Stimulated activated CD4-positive, alpha-beta T cell treated with anti-CD3 and anti-CD28 coated beads, Interleukin-4, amount 100 ng/mL, for 24 hours (primary cell): ENCODE measurements at regions not wholly inside any gene's neighbourhood (a gene's known extent, or its start where the extent isn't known, plus 50 kb on each side); places are given as distances from the start of the nearest gene placed in this dataset.

Experiments used
- DNase-seq: peaks from one replicate; pipeline ENCODE4 v3.0.0-alpha.2; 2020

DNA sequence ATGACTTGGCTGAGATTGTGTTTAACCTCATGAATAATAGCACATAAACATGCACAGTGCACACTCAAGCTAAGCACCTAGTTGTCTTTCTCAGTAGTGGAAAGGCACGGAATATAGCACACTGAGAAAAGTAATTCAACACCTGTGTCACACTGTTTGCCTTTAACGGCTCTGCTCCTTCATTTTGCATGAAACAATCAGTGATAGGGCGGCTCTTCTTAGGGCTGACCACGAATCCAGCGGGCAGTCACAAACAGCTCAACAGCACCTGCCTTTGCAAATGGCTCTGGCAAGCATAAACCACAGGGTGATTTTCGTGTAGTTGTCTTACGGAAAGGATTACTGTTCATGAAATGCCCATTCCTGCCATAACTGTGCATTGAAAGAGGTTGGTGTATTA lies 954.0 kb upstream of the TENM3 start:
- DNase-seq, result no peak

DNA sequence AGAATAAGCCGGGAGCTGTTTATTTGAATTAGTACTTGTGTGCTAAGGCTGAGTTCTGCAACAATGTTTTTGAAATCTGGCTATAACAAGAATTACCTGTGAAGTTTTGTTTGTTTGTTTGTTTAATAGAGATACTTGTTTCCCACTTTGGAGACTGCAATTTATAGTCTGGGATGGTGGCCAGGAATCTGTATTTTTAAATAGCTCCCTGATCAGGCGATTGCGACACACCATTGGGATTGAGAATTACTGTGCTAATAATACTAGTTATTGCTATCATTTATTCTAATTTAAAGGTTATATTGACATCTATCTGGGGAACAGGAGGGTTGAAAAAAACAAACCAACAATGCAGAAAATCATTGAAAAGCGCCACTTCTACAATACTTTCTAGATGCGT lies 951.6 kb upstream of the TENM3 start:
- DNase-seq, result no peak

DNA sequence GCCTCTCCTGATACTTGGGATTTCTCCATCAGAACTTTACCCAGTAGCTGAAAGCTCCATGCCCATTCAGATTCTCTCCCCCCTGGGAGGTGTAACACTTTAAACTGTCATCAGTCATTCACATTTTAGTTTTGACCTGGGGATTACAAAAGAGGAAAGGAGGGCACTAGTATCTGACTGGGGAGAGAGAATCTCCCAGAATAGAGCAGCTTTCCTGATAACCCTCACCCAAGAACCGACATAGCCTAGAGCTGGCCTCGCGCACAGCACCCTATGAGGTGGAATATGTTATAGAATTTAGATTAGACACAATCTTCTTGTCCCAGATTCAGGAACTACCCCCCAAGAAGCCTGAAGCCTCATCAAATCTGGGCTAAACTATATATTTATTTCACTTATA lies 950.2 kb upstream of the TENM3 start:
- no peak for DNase-seq

DNA sequence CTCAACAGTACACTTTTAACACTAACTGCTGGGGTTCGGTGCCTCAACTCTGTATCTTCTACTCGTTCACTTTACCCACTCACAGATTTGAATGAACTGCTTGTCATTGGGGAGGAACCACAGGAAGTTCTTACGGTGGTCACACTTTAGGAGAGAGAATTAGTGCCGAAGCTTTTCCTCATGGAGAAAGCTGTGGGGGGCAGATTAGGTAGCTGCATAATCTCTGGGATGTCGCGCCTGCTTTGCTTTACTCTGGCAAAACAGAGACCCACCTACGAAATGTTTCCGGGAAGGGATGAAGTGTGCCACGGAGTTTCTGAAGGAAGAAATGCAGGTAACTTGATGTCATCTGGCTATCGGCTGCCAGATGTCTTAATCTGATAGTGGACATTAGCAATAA lies 949.7 kb upstream of the TENM3 start:
- no peak for DNase-seq

DNA sequence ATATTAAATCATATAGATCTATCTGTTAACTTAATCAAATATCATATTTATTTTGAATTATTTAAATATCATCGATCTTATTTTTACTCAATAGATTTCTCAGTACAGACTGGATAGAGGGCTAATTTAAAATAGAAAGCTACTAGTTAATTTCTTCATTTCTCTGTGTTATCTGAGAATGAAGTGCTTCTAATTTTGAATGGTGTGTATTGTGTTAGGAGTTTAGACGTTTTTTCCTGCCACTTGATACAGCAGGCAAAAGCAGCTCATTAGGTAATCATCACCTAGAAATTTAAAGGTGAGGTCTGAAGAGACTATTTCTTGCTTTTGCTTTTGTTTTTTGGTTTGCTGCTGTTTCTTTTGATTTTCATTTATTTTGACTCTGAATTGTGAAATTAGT lies 948.8 kb upstream of the TENM3 start:
- DNase-seq, result no peak

DNA sequence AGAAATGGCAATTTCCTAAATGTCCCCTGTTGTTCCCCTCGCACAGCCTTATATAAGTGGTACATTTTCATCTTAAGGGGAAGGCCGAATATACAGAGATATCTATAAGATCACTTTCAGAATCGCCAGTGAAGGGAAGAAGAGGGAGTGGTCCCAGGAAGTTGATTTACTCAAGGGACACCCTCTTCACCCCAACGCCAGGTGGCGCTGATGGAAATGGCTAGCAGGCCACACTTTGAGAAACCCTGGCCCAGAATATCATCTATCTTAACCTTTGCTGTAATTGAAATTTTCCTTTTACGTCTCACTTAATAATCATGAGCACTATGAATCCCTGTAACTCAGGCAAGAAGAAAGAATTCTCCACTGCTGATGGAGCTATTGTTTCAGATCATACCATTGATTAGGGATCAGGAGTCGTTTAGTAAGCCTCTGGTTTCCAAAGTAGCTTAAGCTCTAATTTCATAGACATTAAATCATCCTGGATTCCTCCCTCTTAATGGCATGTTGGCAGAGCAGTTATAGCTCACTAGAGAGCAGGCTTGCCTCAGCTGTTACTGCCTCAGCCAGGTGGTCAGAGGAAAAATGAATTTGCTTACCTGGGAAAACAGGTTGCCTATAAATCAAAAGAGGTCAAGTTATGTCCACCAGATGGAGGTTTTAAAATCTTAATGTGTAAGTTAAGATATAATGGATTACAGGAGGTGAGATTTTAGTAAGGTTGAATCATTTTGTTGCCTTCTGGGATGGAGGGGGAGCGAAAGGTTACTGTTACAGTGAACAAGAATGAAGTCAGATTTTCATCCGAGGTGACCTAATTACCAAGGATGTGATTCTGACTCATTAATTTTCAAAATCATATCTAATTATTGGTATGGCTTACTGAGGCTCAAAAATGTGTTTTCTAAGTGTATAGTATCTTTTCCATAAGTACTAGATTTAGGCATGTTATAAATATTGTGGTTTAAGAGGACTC lies 941.2 kb upstream of the TENM3 start:
- no peak for DNase-seq

DNA sequence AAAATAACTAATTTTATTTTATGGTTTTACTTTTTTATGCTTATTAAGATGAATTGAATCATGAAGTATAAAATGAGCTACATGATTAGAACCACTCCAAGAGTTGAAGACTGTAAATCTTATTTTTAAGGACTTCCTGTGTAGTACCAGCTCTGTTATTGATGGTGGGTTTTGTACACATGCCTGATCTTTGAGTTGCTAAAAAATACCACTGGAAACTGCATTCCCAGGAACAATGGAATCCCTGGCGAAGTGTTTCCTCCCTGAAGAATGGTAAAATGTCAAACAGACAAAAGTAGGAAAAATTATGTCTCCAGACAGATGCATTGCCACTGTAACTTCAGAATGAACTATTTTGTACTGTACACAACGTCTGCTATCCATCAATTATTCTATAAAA lies 935.4 kb upstream of the TENM3 start:
- no peak for DNase-seq

DNA sequence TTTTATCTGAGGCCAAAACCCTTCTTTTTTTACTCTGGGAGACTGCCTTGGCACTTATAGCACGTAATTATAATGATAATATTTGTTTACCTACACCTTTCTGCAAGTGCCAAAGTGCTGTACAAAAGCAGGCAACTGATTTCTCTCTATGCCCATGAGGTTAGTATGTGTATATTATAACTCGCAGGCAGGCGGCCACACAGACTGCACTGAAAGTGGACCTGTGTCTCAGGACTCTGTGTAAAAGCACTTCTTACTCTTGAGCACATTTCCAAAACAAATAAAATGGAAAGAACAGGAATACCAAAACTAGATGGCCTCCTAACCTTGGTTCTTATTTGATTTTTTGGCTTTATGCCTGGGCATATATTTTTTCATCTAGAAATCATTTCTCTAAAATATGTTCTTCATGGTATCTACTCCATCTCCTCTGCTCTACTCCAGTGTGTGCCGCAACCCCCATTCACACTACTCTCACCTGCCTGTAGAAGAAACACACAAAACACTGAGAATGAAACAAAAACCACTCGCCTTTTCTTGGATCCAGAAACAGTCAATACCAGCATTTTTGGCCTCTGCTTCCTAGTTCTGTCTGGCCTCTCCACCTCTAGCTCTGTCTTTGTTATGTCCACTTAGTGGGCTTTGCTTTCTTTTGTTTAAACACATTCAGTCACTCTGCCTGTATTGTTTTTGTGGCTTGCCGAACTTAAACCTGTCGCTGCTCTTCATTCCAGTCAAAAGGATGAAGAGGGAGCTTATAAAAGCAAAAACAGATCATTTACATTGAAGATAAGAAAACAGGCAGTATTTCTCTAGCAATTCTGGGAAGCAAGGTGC lies 934.5 kb upstream of the TENM3 start:
- DNase-seq, result no peak

DNA sequence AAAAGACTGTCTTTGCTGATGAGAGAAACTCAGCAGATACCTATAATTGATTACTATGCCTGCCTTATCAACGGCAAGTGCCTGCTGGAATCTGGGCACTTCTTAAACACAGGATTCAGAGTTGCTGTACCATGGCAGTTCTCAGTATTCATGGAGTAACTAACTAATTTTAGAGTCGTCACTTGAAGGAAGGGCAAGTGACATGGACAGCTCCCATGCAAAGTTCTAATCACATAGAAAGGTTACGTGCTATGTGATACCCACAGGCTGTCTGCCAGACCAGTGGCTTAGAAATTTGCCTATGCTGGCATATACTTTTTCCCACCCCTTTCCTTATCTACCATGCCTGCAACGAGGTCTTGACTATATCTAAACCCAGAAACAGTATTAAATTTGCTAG lies 931.1 kb upstream of the TENM3 start:
- no peak for DNase-seq

DNA sequence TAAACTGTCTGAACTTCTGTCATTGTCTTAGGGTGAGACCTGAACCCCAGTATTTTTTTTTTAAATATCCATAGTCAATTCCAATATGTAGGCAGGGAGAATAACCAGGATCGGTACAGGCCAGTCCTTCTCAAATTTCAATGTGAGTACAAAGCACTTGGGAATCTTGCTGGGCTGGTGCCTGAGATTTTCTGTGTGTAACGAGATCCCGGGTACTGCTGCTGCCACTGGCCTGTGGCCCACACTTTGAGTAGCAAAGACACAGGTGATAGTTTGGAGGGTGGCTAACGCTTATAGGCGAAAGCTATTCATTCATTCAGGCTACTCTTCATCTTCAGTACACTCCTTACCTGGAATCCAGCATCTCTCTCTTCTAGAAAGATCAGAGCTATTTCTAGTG lies 923.6 kb upstream of the TENM3 start:
- DNase-seq, result no peak

DNA sequence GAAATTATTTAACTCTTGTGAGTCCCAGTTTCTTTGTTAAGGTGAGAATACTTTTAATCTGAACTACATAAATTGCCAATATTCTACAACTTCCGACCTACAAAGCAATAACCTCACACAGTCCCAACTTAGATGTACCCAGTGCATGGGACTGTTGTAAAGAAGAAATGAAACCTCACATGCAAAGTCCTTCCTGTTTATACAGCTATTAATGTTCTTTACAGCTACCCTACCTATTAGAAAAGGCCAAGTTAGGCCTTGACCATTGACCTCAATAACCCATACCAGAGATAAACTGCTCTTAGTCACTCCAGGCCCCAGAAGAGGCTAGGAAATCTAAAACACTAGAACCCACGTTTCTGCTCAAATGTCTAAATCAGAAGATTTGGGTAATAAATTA lies 920.1 kb upstream of the TENM3 start:
- no peak for DNase-seq

DNA sequence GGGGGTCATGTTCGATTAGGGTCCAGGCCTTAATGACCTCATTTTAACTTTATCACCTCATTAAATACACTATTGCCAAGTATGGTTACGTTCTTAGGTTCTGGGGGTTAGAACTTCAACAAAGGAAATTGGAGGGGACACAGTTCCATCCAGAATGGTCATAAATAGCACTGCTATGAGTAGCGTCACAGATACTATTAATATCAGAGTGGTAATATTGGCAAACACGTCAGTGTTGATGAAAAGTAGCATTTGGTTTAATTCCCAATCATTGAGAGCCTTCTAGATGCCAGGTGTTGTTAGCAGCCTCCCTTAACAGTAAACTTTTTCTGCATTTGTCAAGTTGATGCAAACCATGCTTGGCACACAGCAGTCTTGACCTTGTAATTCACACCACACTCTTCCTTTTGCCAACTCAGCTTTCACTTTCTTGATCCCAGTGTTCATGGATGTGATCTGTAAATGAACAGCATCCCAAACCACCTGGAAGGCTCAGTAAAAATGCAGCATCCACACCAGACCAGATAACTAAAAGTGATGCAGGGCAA lies 912.5 kb upstream of the TENM3 start:
- no peak for DNase-seq

DNA sequence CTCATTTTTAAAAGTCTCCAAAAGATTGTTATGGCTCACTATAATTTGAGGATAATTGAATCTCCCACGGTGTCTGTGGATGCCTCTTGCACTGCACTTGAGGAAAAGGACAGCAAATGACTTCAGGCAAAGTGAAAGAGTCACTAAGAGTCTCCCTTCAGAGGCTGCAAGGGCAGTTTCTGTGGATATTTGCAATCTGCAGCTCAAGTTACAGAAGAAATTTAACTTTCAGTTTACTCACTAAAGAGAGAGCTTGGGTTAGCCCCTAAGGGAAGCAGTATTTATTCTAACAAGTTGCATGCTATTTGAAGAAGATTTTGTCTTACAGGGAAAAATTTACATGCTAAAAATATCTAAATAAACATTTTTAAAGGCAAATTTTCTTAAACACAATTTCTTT lies 912.0 kb upstream of the TENM3 start:
- DNase-seq, result no peak

DNA sequence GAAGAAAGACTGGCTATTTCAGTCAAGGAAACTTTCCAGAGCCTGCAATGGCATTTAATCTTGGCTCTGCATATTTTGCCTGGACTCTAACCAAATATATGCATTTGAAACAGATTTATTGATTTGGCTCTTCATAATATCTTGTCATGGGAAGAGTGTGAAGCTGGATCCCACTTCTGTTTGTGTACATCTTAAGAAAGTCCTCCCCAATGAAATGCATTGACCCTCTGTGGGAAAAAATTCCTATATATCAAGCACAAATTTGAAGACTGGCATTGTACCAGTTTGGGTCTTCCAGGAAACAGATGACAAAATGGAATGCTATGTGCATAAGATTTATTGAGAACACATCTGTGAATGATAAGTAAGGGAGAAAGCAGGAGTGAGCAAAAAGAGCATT lies 897.3 kb upstream of the TENM3 start:
- DNase-seq, result no peak

DNA sequence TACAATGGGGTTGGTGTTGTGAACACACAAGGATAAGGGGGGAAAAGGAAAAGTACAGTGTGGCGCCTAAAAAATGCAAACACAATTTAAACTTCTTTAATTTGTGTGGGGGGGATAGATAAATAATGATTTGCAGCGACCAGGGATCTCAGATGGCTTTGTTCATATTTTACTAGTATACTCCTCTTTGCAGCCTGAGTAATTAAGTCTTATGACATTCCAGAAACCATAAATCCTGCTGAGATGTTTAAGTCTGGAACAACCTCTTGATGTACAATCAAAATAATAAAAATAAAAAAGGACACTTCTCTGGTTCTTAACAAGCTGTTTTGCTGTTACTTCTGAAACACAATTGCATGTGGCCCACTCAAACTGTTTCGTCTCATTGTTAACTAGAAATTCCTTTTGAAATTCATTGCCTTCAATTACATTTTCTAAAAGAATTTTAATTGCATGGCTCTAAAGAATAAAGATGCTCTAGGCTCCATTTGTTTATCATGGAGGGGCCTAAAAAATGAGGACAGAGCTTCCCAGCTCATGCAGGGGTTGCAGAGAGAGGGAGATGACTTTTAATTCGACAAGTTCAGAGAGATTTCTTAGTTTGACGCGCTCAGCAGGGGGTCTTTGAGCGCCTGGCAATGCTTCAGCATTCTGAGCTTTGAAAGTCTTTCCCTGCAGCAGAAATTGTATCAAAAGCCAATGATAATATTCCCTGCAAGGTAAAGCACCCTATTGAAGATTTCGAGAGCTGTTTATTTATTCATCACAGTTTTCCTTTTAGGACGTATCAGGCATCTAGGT lies 892.4 kb upstream of the TENM3 start:
- no peak for DNase-seq

DNA sequence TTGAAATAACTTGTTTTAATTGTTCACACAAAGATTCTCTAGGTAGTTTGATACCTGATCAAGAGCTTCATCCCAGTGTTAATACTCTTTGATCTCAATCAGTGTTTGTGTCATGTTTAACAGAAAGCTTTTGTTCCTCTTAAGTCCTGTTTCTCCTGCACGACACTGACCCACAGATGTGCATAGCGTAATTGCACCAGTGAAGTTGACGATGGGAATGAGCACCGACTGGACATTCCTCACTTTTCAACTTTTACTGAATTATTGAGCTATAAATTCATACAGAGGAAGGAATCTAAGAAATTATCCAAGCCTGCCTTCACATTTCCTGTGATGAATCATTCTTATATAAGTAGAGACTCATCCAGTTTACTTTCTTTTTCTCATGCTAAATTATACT lies 878.7 kb upstream of the TENM3 start:
- DNase-seq, result no peak

DNA sequence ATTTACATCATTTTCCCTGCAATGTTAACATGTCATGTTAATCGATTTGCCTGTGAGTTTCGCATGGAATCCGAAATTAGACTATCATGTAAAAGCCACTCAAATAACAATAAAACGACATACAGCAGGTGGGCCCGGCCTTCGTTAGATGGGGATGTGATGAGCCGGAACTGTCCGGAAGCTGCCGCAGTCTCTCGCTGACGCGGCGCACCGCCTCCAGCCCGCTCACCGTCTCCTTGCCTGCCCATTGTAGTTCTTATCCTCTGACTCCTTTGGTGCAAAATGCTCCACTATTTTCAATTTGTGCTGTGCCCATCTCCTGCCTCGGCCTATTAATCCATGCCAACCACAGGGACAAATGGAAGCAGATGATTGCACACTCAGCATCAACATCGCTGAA lies 877.5 kb upstream of the TENM3 start:
- no peak for DNase-seq

DNA sequence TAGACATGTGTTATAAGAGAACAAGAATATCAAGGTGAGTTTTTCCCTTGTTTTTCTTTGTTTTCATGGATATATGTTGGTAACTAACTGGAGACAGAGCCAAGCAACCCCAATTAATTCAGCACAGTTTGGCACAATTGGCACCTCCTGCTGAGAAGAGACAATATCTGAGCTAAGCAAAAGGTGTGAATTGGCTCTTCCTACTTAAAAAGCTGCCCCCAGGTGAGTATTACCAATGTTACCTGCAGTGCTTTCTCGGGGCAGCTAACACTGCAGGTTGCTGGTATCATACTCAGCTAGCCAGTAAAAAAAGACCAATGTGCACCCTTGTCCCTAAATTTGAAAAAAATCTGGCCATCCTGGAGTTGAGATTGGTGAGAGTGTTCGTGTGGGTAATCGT lies 871.2 kb upstream of the TENM3 start:
- no peak for DNase-seq

DNA sequence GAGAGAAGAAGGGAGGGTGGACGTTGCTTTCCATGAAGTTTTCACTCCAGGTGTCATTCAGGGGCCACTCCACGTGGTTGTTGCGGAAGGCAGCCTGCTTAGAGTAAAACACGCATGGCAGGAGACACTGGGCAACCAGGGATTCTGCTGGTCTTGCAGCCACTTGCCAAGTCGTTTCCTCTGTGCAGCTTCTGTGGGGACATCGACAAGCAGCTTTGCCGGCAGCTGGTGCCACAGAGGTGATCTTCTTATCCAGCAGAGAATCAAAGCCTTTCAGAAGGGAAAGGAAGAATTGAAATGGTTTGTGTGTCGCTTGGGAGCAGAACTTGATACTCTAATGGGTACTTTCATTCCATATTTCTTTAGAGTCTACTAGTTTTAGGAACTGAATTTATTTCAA lies 867.1 kb upstream of the TENM3 start:
- DNase-seq, result no peak

DNA sequence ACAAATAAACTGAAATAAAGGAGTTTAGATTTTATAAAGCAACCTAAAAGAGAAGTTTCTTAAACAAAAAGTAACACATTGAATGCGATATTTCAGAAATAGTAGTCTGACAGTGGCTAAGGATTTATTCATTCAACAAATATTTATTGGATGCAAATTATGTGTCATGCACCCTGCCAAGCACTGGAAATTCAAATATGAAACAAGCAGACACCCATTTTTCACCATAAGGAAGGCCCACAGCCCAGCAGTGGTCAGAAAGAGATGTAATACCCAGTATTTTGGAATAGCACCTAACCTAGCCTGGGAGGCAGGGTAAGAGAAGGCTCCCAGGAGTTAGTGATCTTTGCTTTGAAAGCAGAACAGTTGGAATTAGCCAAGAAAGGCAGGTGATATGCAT lies 855.1 kb upstream of the TENM3 start:
- no peak for DNase-seq

DNA sequence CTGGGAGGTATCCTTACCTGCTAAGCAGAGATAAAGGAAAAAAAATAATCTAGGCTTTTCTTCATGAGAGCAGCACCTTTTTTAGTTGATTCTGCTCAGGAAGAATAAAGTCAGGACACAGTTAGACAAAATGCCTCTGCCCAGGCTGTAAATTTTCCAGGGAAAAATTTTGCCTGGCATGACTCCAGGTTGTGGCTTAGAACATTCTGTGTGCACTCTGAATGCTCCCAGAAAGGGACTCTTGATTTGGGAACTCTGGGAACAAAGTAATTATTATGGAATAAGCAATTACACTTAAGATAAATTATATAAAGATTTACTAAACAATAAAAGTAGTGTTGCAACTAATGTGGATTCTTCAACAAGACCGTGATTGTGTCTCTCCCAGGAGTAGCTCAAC lies 826.2 kb upstream of the TENM3 start:
- DNase-seq, result no peak

DNA sequence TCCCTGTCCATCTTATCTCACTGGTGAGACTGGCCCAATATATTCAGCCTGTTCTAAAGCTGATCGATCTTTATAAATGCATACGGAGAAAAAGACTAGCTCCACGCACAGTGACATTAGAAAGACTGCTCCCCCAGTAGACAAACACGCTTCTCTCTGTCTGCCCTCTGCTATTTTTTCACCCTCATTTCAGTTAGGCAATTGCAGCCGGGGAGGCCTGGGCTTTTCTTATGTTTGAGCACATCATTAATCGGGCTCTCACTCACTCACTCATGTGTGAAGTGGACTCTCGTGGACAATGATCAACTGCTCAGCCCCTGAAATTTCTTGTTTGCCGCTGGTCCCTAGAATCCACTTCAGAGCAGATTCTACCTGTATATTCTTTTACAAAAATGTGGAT lies 824.7 kb upstream of the TENM3 start:
- no peak for DNase-seq

DNA sequence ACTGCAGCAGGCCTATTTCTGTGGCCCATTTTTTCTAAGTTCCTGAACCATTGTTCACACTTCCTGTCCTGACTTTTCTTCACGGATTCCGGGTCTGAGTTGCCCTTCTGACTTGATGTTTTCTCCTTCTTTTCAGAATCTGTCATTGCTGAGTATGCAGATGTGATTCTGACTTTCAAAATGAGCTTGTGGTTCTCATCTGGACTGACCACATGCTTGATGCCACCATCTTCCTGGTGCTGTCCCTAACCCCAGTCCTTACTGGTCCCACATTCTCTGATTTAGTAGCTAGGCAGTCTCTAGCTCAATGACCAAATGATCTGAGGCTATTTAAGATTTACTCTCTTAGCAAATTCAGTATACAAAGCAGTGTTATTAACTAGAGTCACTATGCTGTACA lies 822.3 kb upstream of the TENM3 start:
- DNase-seq, result no peak
